Esophagus muscularis mucosa (tissue), 3 donors: ENCODE measurements at regions not wholly inside any gene's neighbourhood (a gene's known extent, or its start where the extent isn't known, plus 50 kb on each side); places are given as distances from the start of the nearest gene placed in this dataset.

ENCODE experiments used
- POLR2A ChIP-seq: fragments of 450-650 bp; IDR thresholded peaks from one replicate; pipeline ENCODE4 v1.6.1; 2017; ENCODE audit warnings: antibody characterized with exemption, moderate library complexity, mild to moderate bottlenecking, low read depth
- TF ChIP-seq, protein P1 (sequence below), 3 experiments: fragments of 200-600 bp in 2 of 3; fragments of 450-650 bp in 1 of 3; sonication (generic) in 2 of 3; IDR thresholded peaks; one replicate each; pipeline ENCODE4 v1.5.1; 2017 to 2019; ENCODE audit warnings: antibody characterized with exemption in 3 of 3, mild to moderate bottlenecking in 2 of 3, moderate library complexity in 1 of 3

GRCh38 chr6:37109714-37110499 is 60.0 kb upstream of the PIM1 start:
- TF ChIP-seq, protein P1, sequence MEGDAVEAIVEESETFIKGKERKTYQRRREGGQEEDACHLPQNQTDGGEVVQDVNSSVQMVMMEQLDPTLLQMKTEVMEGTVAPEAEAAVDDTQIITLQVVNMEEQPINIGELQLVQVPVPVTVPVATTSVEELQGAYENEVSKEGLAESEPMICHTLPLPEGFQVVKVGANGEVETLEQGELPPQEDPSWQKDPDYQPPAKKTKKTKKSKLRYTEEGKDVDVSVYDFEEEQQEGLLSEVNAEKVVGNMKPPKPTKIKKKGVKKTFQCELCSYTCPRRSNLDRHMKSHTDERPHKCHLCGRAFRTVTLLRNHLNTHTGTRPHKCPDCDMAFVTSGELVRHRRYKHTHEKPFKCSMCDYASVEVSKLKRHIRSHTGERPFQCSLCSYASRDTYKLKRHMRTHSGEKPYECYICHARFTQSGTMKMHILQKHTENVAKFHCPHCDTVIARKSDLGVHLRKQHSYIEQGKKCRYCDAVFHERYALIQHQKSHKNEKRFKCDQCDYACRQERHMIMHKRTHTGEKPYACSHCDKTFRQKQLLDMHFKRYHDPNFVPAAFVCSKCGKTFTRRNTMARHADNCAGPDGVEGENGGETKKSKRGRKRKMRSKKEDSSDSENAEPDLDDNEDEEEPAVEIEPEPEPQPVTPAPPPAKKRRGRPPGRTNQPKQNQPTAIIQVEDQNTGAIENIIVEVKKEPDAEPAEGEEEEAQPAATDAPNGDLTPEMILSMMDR (IDR thresholded peaks at IDR 0.05) = no peak
- TF ChIP-seq POLR2A = no peak
